Gastroesophageal sphincter (tissue), 3 donors: ENCODE measurements at regions not wholly inside any gene's neighbourhood (a gene's known extent, or its start where the extent isn't known, plus 50 kb on each side); places are given as distances from the start of the nearest gene placed in this dataset.

Experiments used
- EP300 ChIP-seq: sonication (generic); formaldehyde crosslinking; IDR thresholded peaks from one replicate; pipeline ENCODE4 v1.6.1; 2017; ENCODE audit warnings: antibody characterized with exemption, mild to moderate bottlenecking
- POLR2A ChIP-seq, 2 donors: fragments of 450-650 bp; IDR thresholded peaks; one replicate each; pipeline ENCODE4 v1.6.1; 2017; ENCODE audit warnings: antibody characterized with exemption in 2 of 2, mild to moderate bottlenecking in 2 of 2, moderate library complexity in 1 of 2
- POLR2AphosphoS5 ChIP-seq: sonication (generic); formaldehyde crosslinking; IDR thresholded peaks from one replicate; pipeline ENCODE4 v1.6.1; 2017; ENCODE audit warnings: antibody characterized with exemption
- TF ChIP-seq, protein P1 (sequence below), 4 experiments: fragments of 200-600 bp in 2 of 4; fragments of 450-650 bp in 2 of 4; sonication (generic) in 1 of 4; IDR thresholded peaks; one replicate each; pipeline ENCODE4 v1.5.1; 2017 to 2019; ENCODE audit warnings: antibody characterized with exemption in 4 of 4, mild to moderate bottlenecking in 2 of 4, moderate library complexity in 2 of 4

- TF ChIP-seq, protein P1, sequence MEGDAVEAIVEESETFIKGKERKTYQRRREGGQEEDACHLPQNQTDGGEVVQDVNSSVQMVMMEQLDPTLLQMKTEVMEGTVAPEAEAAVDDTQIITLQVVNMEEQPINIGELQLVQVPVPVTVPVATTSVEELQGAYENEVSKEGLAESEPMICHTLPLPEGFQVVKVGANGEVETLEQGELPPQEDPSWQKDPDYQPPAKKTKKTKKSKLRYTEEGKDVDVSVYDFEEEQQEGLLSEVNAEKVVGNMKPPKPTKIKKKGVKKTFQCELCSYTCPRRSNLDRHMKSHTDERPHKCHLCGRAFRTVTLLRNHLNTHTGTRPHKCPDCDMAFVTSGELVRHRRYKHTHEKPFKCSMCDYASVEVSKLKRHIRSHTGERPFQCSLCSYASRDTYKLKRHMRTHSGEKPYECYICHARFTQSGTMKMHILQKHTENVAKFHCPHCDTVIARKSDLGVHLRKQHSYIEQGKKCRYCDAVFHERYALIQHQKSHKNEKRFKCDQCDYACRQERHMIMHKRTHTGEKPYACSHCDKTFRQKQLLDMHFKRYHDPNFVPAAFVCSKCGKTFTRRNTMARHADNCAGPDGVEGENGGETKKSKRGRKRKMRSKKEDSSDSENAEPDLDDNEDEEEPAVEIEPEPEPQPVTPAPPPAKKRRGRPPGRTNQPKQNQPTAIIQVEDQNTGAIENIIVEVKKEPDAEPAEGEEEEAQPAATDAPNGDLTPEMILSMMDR (IDR thresholded peaks at IDR 0.05): no peak
- no peak for TF ChIP-seq EP300
- no peak for TF ChIP-seq POLR2A (IDR thresholded peaks at IDR 0.05)
- no peak for TF ChIP-seq POLR2AphosphoS5
These were observed 954.5 kb downstream of the BRD1 start for GRCh38 chr22:48873191-48873520.
